HepG2 (cell line): ENCODE measurements at regions not wholly inside any gene's neighbourhood (a gene's known extent, or its start where the extent isn't known, plus 50 kb on each side); places are given as distances from the start of the nearest gene placed in this dataset.

Source experiments
- ATAC-seq: fragments of 200-7000 bp; cut with Tn5 transposase; 3 replicates; pipeline ENCODE4 v1.9.1; 2020; ENCODE audit warnings: mild to moderate bottlenecking, moderate library complexity
- BruUV-seq: library from RNA; stranded (reverse); fragments of 400-500 nt; replicated peaks from 2 replicates; lab custom pipeline; 2021; lab: Mats Ljungman, UMichigan
- CTCF ChIA-PET: fragments of 300-600 bp; formaldehyde crosslinking; extraction: SDS; loops from one replicate; lab custom pipeline; 2021; ENCODE audit warnings: low total read pairs, inconsistent platforms, low intra/inter-chr PET ratio; lab: Yijun Ruan, JAX
- POLR2A ChIA-PET: fragments of 350-600 bp; sonication (Branson Sonifier 250); formaldehyde crosslinking; loops from one replicate; lab custom pipeline; 2020; ENCODE audit warnings: antibody characterized with exemption, inconsistent platforms; lab: Yijun Ruan, JAX
- DNase-seq: peaks from one replicate; pipeline ENCODE4 v3.0.0-alpha.2; 2015; ENCODE audit warnings: low spot score
- FAIRE-seq: peaks from 3 replicates; lab custom pipeline; 2011; peaks lifted over from hg19 to GRCh38; lab: Jason Lieb, UNC
- H2AFZ ChIP-seq: one replicate; pipeline ENCODE4 v1.6.1; 2011; ENCODE audit warnings: low read length, inconsistent platforms
- H3K27ac ChIP-seq: fragments of 300-600 bp; 3 replicates; pipeline ENCODE4 v1.8.0; 2011; ENCODE audit warnings: mixed run types, mild to moderate bottlenecking, mixed read lengths, low read length, inconsistent platforms; ENCODE audit not compliant: insufficient read depth; ENCODE audit errors: extremely low read length
- H3K27me3 ChIP-seq, 2 experiments: fragments of 200-600 bp in 1 of 2; 2 replicates in 1 of 2; 3 replicates in 1 of 2; pipeline versions ENCODE4 v1.6.0 to v1.8.0; 2011; ENCODE audit warnings: low read length in 2 of 2, mild to moderate bottlenecking in 2 of 2, moderate library complexity in 2 of 2, inconsistent platforms in 1 of 2; ENCODE audit not compliant: insufficient read depth in 2 of 2, control insufficient read depth in 1 of 2
- H3K36me3 ChIP-seq, 2 experiments: fragments of 200-600 bp in 1 of 2; replicated peaks in 1 of 2; 2 replicates in 1 of 2; 3 replicates in 1 of 2; pipeline versions ENCODE4 v1.5.1 to v1.8.0; 2011; ENCODE audit warnings: low read length in 2 of 2, inconsistent platforms in 1 of 2; ENCODE audit not compliant: insufficient read depth in 2 of 2, control insufficient read depth in 1 of 2
- H3K4me1 ChIP-seq: 2 replicates; pipeline ENCODE4 v1.5.1; 2012; ENCODE audit warnings: low read length, inconsistent platforms; ENCODE audit not compliant: insufficient read depth
- H3K4me2 ChIP-seq: 2 replicates; pipeline ENCODE4 v1.6.0; 2011; ENCODE audit warnings: low read depth, low read length, inconsistent platforms
- H3K4me3 ChIP-seq, 3 experiments: fragments of 200-600 bp in 1 of 3; sonication (generic), shearing (Covaris generic) in 1 of 3; replicated peaks in 1 of 3; 2 replicates each; pipeline ENCODE4 v1.5.1; 2011 to 2016; ENCODE audit warnings: low read length in 3 of 3, inconsistent platforms in 2 of 3, low read depth in 2 of 3, mild to moderate bottlenecking in 2 of 3, control low read depth in 1 of 3, mixed read lengths in 1 of 3; ENCODE audit not compliant: insufficient read depth in 1 of 3
- H3K79me2 ChIP-seq: one replicate; pipeline ENCODE4 v1.6.1; 2011; ENCODE audit warnings: low read length, inconsistent platforms; ENCODE audit not compliant: insufficient read depth
- H3K9ac ChIP-seq: 2 replicates; pipeline ENCODE4 v1.6.0; 2011; ENCODE audit warnings: mild to moderate bottlenecking, low read depth, low read length, inconsistent platforms; ENCODE audit not compliant: insufficient read depth
- H3K9me3 ChIP-seq: 2 replicates; pipeline ENCODE4 v1.5.1; 2012; ENCODE audit warnings: mild to moderate bottlenecking, low read length
- H4K20me1 ChIP-seq: 2 replicates; pipeline ENCODE4 v1.6.0; 2011; ENCODE audit warnings: inconsistent platforms, mild to moderate bottlenecking, low read length, moderate library complexity; ENCODE audit not compliant: insufficient read depth
- FIP1L1 ChIP-seq: fragments of 200-400 bp; formaldehyde crosslinking; IDR thresholded peaks from 2 replicates; pipeline ENCODE4 v1.6.1; 2018; ENCODE audit warnings: low read depth, mild to moderate bottlenecking, low read length, moderate library complexity, borderline replicate concordance; ENCODE audit not compliant: insufficient read depth
- KDM5B ChIP-seq: sonication (generic); formaldehyde crosslinking; IDR thresholded peaks from 2 replicates; pipeline ENCODE4 v1.4.0; 2020; ENCODE audit warnings: missing genetic modification reagents, mild to moderate bottlenecking, borderline replicate concordance
- NFE2L2 ChIP-seq: fragments of 150-350 bp; IDR thresholded peaks from 2 replicates; pipeline ENCODE4 v1.6.1; 2014; ENCODE audit warnings: low read length
- NFRKB ChIP-seq: fragments of 450-650 bp; IDR thresholded peaks from 2 replicates; pipeline ENCODE4 v1.6.1; 2017
- PITX1 ChIP-seq: sonication (generic); formaldehyde crosslinking; IDR thresholded peaks from 2 replicates; pipeline ENCODE4 v1.5.1; 2020; ENCODE audit warnings: mild to moderate bottlenecking, missing genetic modification reagents
- SMARCE1 ChIP-seq: fragments of 450-650 bp; IDR thresholded peaks from 2 replicates; pipeline ENCODE4 v1.6.1; 2017; ENCODE audit warnings: borderline replicate concordance
- SRSF4 ChIP-seq: fragments of 200-400 bp; formaldehyde crosslinking; IDR thresholded peaks from one replicate; pipeline ENCODE4 v1.6.1; 2018; ENCODE audit warnings: mild to moderate bottlenecking, low read depth, low read length, moderate library complexity; ENCODE audit not compliant: poor library complexity, severe bottlenecking
- TCF7 ChIP-seq: sonication (generic); IDR thresholded peaks from 2 replicates; pipeline ENCODE4 v1.6.1; 2016; ENCODE audit warnings: antibody characterized with exemption, low read depth
- USF2 ChIP-seq, 2 experiments: sonication (generic) in 1 of 2; formaldehyde crosslinking in 1 of 2; IDR thresholded peaks; 2 replicates each; pipeline versions ENCODE4 v1.5.1 to v1.6.1; 2011 to 2020; ENCODE audit warnings: borderline replicate concordance in 1 of 2, low read depth in 1 of 2, low read length in 1 of 2, mild to moderate bottlenecking in 1 of 2, missing genetic modification reagents in 1 of 2, moderate library complexity in 1 of 2
- ZNF282 ChIP-seq: fragments of 450-650 bp; IDR thresholded peaks from 2 replicates; pipeline ENCODE4 v1.6.1; 2018; ENCODE audit not compliant: partially characterized antibody
- WGBS: methylation state at CpG from one replicate; pipeline ENCODE4 v1.1.6; 2017; ENCODE audit warnings: low lambda C conversion rate; 5-methylcytosine and 5-hydroxymethylcytosine counted together
- in situ Hi-C: cut with HindIII; loops from 2 replicates; pipeline ENCODE4 v1.10.0; 2017; ENCODE audit warnings: low pct_unique_long_range_greater_than_20kb; ENCODE audit not compliant: extremely low pct_ligation_motif_present
- intact Hi-C: fragments of 100-400 bp; cut with micrococcal nuclease; formaldehyde crosslinking; loops from one replicate; pipeline ENCODE4 v1.10.0; 2022; ENCODE audit not compliant: unreplicated experiment
- TF ChIP-seq, protein P1 (sequence below): sonication (generic); formaldehyde crosslinking; IDR thresholded peaks from 2 replicates; pipeline ENCODE4 v1.4.0; 2020; ENCODE audit warnings: low read depth, missing genetic modification reagents
- TF ChIP-seq, protein P2 (sequence below): sonication (generic); formaldehyde crosslinking; IDR thresholded peaks from 2 replicates; pipeline ENCODE4 v1.4.0; 2020; ENCODE audit warnings: mild to moderate bottlenecking, missing genetic modification reagents, borderline replicate concordance

DNA sequence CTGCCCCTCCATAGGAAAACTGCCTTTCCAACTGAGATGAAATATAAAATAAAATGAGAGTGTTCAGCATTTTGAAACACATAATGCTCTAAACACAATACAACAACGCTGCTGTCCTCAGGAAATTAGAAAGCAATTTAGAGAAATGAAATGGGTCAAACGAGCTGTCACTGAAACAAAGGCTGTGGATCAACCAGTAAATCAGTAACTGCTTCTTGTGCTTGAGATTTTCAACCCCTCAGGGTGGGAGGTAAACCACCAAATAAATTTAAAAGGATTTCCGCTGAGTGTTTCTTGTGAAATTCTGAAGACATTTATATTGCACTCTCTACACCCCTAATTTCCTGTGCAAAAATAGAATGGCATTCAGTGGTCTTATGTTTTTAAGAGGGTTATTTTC, 657.1 kb upstream of the SEL1L start:
- ChIA-PET POLR2A (no interaction called here), CTCF (no interaction called here)
- no TSS peak for BruUV-seq
- H4K20me1 ChIP-seq = no peaks in the 10 kb centered on the region
- ATAC-seq (no peak), FAIRE-seq (no peak)
- H3K27ac ChIP-seq = no peak overlapping the region
- no peaks in the 10 kb centered on the region for H3K36me3 ChIP-seq
- H3K4me2 ChIP-seq = no peak overlapping the region
- intact Hi-C loops (no loop called here), in situ Hi-C loops (no loop called here)
- H2AFZ ChIP-seq = no peak overlapping the region
- no peak overlapping the region for H3K9ac ChIP-seq
- peaks cover 91% of the 10 kb centered on the region for H3K9me3 ChIP-seq
- no peaks in the 10 kb centered on the region for H3K27me3 ChIP-seq
- 2% methylated on average over 3 of the region's 3 CpGs for WGBS
- H3K4me1 ChIP-seq = no peaks in the 10 kb centered on the region
- H3K79me2 ChIP-seq = no peaks in the 10 kb centered on the region
- no peak overlapping the region for H3K4me3 ChIP-seq
- no peak for TF ChIP-seq NFRKB
- no peak for TF ChIP-seq PITX1 (CRISPR knock-in tag)
- no peak for TF ChIP-seq ZNF282
- TF ChIP-seq, protein P1, sequence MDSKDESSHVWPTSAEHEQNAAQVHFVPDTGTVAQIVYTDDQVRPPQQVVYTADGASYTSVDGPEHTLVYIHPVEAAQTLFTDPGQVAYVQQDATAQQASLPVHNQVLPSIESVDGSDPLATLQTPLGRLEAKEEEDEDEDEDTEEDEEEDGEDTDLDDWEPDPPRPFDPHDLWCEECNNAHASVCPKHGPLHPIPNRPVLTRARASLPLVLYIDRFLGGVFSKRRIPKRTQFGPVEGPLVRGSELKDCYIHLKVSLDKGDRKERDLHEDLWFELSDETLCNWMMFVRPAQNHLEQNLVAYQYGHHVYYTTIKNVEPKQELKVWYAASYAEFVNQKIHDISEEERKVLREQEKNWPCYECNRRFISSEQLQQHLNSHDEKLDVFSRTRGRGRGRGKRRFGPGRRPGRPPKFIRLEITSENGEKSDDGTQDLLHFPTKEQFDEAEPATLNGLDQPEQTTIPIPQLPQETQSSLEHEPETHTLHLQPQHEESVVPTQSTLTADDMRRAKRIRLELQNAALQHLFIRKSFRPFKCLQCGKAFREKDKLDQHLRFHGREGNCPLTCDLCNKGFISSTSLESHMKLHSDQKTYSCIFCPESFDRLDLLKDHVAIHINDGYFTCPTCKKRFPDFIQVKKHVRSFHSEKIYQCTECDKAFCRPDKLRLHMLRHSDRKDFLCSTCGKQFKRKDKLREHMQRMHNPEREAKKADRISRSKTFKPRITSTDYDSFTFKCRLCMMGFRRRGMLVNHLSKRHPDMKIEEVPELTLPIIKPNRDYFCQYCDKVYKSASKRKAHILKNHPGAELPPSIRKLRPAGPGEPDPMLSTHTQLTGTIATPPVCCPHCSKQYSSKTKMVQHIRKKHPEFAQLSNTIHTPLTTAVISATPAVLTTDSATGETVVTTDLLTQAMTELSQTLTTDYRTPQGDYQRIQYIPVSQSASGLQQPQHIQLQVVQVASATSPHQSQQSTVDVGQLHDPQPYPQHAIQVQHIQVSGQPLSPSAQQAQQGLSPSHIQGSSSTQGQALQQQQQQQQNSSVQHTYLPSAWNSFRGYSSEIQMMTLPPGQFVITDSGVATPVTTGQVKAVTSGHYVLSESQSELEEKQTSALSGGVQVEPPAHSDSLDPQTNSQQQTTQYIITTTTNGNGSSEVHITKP (CRISPR knock-in tag) = no peak
- TF ChIP-seq, protein P2, sequence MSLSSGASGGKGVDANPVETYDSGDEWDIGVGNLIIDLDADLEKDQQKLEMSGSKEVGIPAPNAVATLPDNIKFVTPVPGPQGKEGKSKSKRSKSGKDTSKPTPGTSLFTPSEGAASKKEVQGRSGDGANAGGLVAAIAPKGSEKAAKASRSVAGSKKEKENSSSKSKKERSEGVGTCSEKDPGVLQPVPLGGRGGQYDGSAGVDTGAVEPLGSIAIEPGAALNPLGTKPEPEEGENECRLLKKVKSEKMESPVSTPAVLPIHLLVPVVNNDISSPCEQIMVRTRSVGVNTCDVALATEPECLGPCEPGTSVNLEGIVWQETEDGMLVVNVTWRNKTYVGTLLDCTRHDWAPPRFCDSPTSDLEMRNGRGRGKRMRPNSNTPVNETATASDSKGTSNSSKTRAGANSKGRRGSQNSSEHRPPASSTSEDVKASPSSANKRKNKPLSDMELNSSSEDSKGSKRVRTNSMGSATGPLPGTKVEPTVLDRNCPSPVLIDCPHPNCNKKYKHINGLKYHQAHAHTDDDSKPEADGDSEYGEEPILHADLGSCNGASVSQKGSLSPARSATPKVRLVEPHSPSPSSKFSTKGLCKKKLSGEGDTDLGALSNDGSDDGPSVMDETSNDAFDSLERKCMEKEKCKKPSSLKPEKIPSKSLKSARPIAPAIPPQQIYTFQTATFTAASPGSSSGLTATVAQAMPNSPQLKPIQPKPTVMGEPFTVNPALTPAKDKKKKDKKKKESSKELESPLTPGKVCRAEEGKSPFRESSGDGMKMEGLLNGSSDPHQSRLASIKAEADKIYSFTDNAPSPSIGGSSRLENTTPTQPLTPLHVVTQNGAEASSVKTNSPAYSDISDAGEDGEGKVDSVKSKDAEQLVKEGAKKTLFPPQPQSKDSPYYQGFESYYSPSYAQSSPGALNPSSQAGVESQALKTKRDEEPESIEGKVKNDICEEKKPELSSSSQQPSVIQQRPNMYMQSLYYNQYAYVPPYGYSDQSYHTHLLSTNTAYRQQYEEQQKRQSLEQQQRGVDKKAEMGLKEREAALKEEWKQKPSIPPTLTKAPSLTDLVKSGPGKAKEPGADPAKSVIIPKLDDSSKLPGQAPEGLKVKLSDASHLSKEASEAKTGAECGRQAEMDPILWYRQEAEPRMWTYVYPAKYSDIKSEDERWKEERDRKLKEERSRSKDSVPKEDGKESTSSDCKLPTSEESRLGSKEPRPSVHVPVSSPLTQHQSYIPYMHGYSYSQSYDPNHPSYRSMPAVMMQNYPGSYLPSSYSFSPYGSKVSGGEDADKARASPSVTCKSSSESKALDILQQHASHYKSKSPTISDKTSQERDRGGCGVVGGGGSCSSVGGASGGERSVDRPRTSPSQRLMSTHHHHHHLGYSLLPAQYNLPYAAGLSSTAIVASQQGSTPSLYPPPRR = no peak
- no peak for TF ChIP-seq NFE2L2
- TF ChIP-seq KDM5B = no peak
- no peak for TF ChIP-seq SMARCE1
- no peak for TF ChIP-seq SRSF4
- TF ChIP-seq TCF7 = no peak
- TF ChIP-seq FIP1L1 = no peak
- TF ChIP-seq USF2 (IDR thresholded peaks at IDR 0.05; ENCODE audit: low read depth, low read length) = no peak
- no peak for TF ChIP-seq USF2 (CRISPR knock-in tag; IDR thresholded peaks at IDR 0.05; ENCODE audit: borderline replicate concordance)
- TF ChIP-seq, all 625 proteins: peak for 0
- no peak for DNase-seq
